T-helper 2 cell treated with Interferon-gamma antibody and Interleukin-4, amounts not matched to agents 5 μg/mL and 100 μg/mL, for 36 hours (primary cell): ENCODE measurements at regions not wholly inside any gene's neighbourhood (a gene's known extent, or its start where the extent isn't known, plus 50 kb on each side); places are given as distances from the start of the nearest gene placed in this dataset.

Experiments used
- DNase-seq: peaks from one replicate; pipeline ENCODE4 v3.0.0; 2021; ENCODE audit warnings: low spot score
- H3K27ac Mint-ChIP-seq: one replicate; pipeline ENCODE4 v1.8.0; 2021; ENCODE audit warnings: mild to moderate bottlenecking, mixed read lengths
- H3K27me3 Mint-ChIP-seq: one replicate; pipeline ENCODE4 v1.8.0; 2021; ENCODE audit warnings: low read depth, mixed read lengths
- H3K36me3 Mint-ChIP-seq: one replicate; pipeline ENCODE4 v1.8.0; 2021; ENCODE audit warnings: low read depth, mixed read lengths
- H3K4me1 Mint-ChIP-seq: one replicate; pipeline ENCODE4 v1.8.0; 2021; ENCODE audit warnings: low read depth, mixed read lengths
- H3K4me3 Mint-ChIP-seq: one replicate; pipeline ENCODE4 v1.8.0; 2022; ENCODE audit warnings: mild to moderate bottlenecking, moderate library complexity, mixed read lengths
- H3K9me3 Mint-ChIP-seq: one replicate; pipeline ENCODE4 v1.8.0; 2021; ENCODE audit warnings: mixed read lengths

GRCh38 chr10:123611876-123612275, 54.3 kb upstream of the GPR26 start:
- Mint-ChIP-seq H3K4me1 (no peaks in the 10 kb centered on the region), H3K36me3 (no peaks in the 10 kb centered on the region), H3K4me3 (no peak overlapping the region), H3K27me3 (no peaks in the 10 kb centered on the region), H3K27ac (no peak overlapping the region), H3K9me3 (no peaks in the 10 kb centered on the region)
- DNase-seq = no peak

DNA sequence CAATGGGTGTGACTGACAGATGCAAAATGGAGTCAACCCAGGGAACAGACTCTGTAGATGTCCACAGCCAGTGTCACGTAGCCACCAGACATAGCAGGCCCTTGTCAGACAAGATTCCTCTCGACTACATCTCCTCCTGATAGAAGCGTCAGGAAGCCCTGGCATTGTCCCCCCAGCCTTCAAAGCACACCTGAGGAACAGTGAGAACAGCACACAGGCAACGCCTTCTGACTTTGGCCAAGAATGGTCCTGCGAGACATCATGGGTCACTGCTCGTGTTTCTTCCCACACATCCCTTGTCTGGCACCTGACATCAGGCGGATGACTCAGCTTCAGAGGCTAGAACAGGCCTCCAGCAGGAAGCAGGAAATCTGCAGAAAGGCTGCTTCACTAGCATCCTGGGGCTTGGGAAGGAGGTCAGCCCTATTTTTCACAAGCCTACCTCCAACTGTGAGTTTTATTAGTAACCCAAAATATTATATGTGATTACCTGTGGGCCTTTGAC, 52.8 kb upstream of the GPR26 start:
- Mint-ChIP-seq H3K27ac (no peak overlapping the region), H3K4me1 (no peaks in the 10 kb centered on the region), H3K4me3 (no peak overlapping the region), H3K36me3 (no peaks in the 10 kb centered on the region), H3K27me3 (no peaks in the 10 kb centered on the region), H3K9me3 (no peaks in the 10 kb centered on the region)
- DNase-seq = no peak

- Mint-ChIP-seq H3K36me3 (no peaks in the 10 kb centered on the region), H3K27ac (no peak overlapping the region), H3K4me1 (no peaks in the 10 kb centered on the region), H3K9me3 (no peaks in the 10 kb centered on the region), H3K27me3 (no peaks in the 10 kb centered on the region), H3K4me3 (no peak overlapping the region)
- peak; percentile 21 for DNase-seq
Observed at GRCh38 chr10:123614888-123615287, 51.3 kb upstream of the GPR26 start.
